Cardiac fibroblast (primary cell): ENCODE measurements at regions not wholly inside any gene's neighbourhood (a gene's known extent, or its start where the extent isn't known, plus 50 kb on each side); places are given as distances from the start of the nearest gene placed in this dataset.

Experiments used
- DNase-seq, 2 donors: peaks; one replicate each; pipeline versions ENCODE4 v3.0.0 to v3.0.0-alpha.2; 2010; ENCODE audit warnings: low read depth in 2 of 2
- H3K4me3 ChIP-seq, 2 donors: replicated peaks in 1 of 2; 1 replicate in 1 of 2; 2 replicates in 1 of 2; pipeline ENCODE4 v1.5.1; 2011; ENCODE audit warnings: low read depth in 2 of 2, low read length in 2 of 2, mild to moderate bottlenecking in 2 of 2, moderate library complexity in 1 of 2
- CTCF ChIP-seq: IDR thresholded peaks from one replicate; pipeline ENCODE4 v1.5.1; 2011; ENCODE audit warnings: low read depth, mild to moderate bottlenecking, low read length, inconsistent platforms

GRCh38 chr10:3270577-3271316 lies 98.2 kb upstream of the PITRM1 start:
- no peak for DNase-seq
- no peak overlapping the region for H3K4me3 ChIP-seq
- no peak for TF ChIP-seq CTCF

- H3K4me3 ChIP-seq, result no peak overlapping the region
- no peak for TF ChIP-seq CTCF
- DNase-seq, result no peak
These were observed 95.4 kb upstream of the PITRM1 start for GRCh38 chr10:3268025-3268424.

DNA sequence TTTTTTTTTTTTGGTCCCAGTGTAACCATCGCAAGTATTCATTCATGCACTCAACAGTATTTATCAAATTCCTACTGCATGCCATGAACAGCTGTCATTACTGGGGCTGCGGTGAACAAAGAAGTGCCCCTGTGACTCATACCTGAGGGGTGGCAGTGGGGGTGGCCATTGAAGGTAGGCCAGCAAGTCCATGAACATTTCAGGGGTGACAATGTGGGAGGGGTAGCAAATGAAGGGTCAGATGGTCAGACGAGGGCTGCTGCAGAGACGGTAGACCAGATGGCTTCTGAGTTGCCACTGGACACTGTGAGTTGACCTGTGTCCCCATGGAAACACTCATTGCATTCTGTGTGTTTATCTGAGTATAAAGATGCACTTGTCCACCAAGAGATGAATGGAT lies 92.5 kb upstream of the PITRM1 start:
- peak in 1 of 2 donors; percentile 20 for DNase-seq
- H3K4me3 ChIP-seq, result no peak overlapping the region
- TF ChIP-seq CTCF, result no peak

- no peak for DNase-seq
- H3K4me3 ChIP-seq, result no peak overlapping the region
- TF ChIP-seq CTCF, result no peak
These were observed 91.7 kb upstream of the PITRM1 start for GRCh38 chr10:3264161-3264761.

DNA sequence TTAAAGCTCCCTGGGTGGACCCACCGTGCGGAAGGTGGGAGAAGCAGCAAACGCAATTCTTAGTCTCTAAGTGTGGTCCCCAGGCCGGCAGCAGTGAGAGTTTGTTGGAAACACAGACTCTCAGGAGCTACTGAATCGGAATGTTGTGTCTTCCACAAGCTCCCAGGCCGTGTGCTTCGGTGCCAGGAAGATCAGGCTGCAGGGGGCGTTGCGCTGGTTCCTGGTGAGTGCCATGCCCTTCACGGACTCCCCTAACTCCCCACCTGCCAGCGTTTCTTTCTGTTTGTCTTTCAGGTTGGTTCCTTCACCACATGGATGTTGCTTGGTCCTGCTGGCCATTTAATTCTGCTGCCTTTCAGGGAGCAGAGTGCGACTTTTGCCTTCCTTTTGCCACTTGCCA lies 91.2 kb upstream of the PITRM1 start:
- DNase-seq, result no peak
- no peak overlapping the region for H3K4me3 ChIP-seq
- TF ChIP-seq CTCF, result no peak

DNA sequence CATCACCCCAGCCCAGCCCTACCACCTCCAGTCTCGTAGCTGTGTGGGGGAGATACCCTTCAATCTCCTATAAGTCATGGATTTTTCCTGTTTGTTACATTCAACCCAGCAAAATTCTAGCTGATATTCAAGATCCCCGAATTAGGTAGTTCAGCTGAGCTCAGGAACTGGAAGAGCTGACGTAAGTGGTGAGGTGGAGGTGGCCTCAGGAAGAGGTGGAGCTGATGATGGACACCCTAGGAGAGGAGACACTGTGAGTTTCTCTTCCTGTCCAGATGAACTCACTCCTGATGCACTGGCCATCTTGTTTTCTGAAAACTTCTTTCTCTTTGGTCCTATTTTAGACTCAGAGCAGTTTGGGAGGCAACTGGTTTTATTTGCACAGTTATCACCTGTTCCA lies 90.5 kb upstream of the PITRM1 start:
- TF ChIP-seq CTCF, result no peak
- no peak for DNase-seq
- no peak overlapping the region for H3K4me3 ChIP-seq
